ENCODE measurements at regions not wholly inside any gene's neighbourhood (a gene's known extent, or its start where the extent isn't known, plus 50 kb on each side); places are given as distances from the start of the nearest gene placed in this dataset.

- Histone ChIP-seq H3K9ac (ENCODE audit: low read depth, low read length) (no peak overlapping the region), H3K4me3 (ENCODE audit: low read length) (no peak overlapping the region), H3K27me3 (ENCODE audit: insufficient read depth, low read length) (peaks cover 9% of the 10 kb centered on the region; the same call in 1 of the 2 replicates), H3K27ac (ENCODE audit: low read depth, low read length) (no peak overlapping the region), H3K9me3 (ENCODE audit: insufficient read depth, low read depth, low read length) (no peaks in the 10 kb centered on the region), H3K4me1 (ENCODE audit: insufficient read depth, low read length) (peaks cover 43% of the 10 kb centered on the region), H3K36me3 (ENCODE audit: insufficient read depth, low read length) (no peaks in the 10 kb centered on the region)
- WGBS, result 92% methylated on average over 2 of the region's 2 CpGs
These were observed 457.6 kb downstream of the PDCD6IP start for GRCh38 chr3:34256021-34256420.

DNA sequence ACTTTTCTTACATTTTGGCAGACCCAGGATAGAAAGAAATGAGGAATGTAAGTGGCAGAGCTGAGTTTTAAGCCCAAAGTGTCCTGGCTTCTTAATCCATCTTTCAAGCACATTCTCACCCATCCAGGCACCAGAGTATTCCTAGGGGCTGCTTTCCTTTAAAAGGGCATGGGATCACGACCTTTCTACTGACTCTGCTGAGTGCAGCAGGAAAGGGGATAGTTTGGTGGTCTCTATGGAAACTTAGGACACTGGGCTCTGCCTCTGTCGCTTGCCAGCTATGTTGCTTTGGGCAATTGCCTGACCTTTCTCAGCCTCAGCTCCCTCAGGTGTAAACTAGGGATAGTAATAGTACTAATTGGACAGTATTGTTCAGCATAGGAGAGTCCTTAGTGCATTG, 458.4 kb downstream of the PDCD6IP start:
- peaks cover 48% of the 10 kb centered on the region for H3K4me1 ChIP-seq (ENCODE audit: insufficient read depth, low read length)
- no peaks in the 10 kb centered on the region for H3K9me3 ChIP-seq (ENCODE audit: insufficient read depth, low read depth, low read length)
- no peak overlapping the region for H3K27ac ChIP-seq (ENCODE audit: low read depth, low read length)
- peaks cover 9% of the 10 kb centered on the region; the same call in 1 of the 2 replicates for H3K27me3 ChIP-seq (ENCODE audit: insufficient read depth, low read length)
- WGBS, result 76% methylated on average over 2 of the region's 2 CpGs
- H3K36me3 ChIP-seq (ENCODE audit: insufficient read depth, low read length), result no peaks in the 10 kb centered on the region
- no peak overlapping the region for H3K9ac ChIP-seq (ENCODE audit: low read depth, low read length)
- no peak overlapping the region for H3K4me3 ChIP-seq (ENCODE audit: low read length)

DNA sequence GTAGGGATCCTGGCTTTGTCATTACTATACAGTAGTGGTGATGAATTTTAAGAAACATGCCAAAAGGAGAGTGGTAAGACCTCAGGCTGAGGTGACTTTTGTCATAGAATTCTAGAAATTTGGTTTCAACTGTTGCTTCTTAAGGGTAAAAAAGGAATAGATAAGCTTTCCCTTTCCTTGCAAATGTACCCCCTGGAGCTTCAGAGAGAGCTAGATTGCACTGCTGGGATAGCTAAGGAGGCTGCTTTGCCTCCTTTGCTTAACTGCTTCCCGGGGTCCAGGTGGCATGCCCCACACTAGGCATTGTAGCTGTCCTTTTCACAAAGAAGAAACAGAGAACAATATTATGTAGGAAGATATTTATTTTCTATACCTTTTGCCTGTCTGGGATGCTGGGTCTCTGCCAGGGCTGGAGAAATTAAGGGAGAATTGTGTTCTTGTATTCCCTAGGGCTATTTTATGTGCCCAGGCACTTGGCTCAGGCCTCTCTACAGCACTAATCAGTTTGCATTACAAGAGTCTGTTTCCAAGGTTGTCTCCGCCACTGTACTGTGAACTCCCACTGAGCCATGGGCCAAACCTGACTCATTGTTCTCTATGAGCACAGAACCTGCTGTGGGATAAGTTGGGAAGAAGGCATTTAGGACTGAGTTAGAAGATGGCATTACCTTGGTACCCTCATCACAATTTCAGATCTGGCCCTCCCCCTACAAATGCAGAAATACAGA, 460.0 kb downstream of the PDCD6IP start:
- Histone ChIP-seq H3K27ac (ENCODE audit: low read depth, low read length) (no peak overlapping the region; the same call in 1 of the 2 replicates), H3K4me3 (ENCODE audit: low read length) (no peak overlapping the region), H3K9me3 (ENCODE audit: insufficient read depth, low read depth, low read length) (no peaks in the 10 kb centered on the region), H3K4me1 (ENCODE audit: insufficient read depth, low read length) (peaks cover 48% of the 10 kb centered on the region), H3K9ac (ENCODE audit: low read depth, low read length) (no peak overlapping the region), H3K36me3 (ENCODE audit: insufficient read depth, low read length) (no peaks in the 10 kb centered on the region), H3K27me3 (ENCODE audit: insufficient read depth, low read length) (peaks cover 9% of the 10 kb centered on the region; the same call in 1 of the 2 replicates)
- 25% methylated on average over 2 of the region's 2 CpGs for WGBS

GRCh38 chr3:34260271-34261000, 462.0 kb downstream of the PDCD6IP start:
- H3K9ac ChIP-seq (ENCODE audit: low read depth, low read length), result no peak overlapping the region
- no peaks in the 10 kb centered on the region for H3K9me3 ChIP-seq (ENCODE audit: insufficient read depth, low read depth, low read length)
- H3K36me3 ChIP-seq (ENCODE audit: insufficient read depth, low read length), result no peaks in the 10 kb centered on the region
- H3K4me3 ChIP-seq (ENCODE audit: low read length), result no peak overlapping the region
- H3K4me1 ChIP-seq (ENCODE audit: insufficient read depth, low read length), result peaks cover 34% of the 10 kb centered on the region
- 96% methylated on average over 2 of the region's 2 CpGs for WGBS
- H3K27me3 ChIP-seq (ENCODE audit: insufficient read depth, low read length), result peaks cover 9% of the 10 kb centered on the region; the same call in 1 of the 2 replicates
- H3K27ac ChIP-seq (ENCODE audit: low read depth, low read length), result no peak overlapping the region

DNA sequence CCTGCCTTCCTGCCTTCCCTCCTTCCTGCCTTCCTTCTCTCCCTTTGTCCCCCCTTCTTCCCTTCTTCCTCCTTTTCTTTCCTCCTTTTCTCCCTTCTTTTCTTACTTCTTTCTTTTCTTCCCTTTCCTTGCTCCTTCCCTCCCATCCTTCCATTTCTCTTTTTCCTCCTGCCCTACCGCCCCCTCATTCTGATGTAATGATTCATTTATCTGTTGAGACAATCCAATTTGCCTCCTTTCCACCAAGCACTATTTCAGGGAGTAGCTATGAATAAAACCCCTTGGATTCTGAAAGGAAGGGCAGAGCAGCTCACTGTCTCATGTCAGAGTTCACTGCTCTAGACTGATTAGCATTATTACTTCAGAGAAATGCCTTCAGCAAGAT, 462.6 kb downstream of the PDCD6IP start:
- Histone ChIP-seq H3K9me3 (ENCODE audit: insufficient read depth, low read depth, low read length) (no peaks in the 10 kb centered on the region), H3K27me3 (ENCODE audit: insufficient read depth, low read length) (peaks cover 9% of the 10 kb centered on the region; the same call in 1 of the 2 replicates), H3K4me1 (ENCODE audit: insufficient read depth, low read length) (peaks cover 30% of the 10 kb centered on the region), H3K27ac (ENCODE audit: low read depth, low read length) (no peak overlapping the region), H3K9ac (ENCODE audit: low read depth, low read length) (no peak overlapping the region), H3K36me3 (ENCODE audit: insufficient read depth, low read length) (no peaks in the 10 kb centered on the region), H3K4me3 (ENCODE audit: low read length) (no peak overlapping the region)
- 100% methylated on average over 1 of the region's 1 CpG for WGBS

- WGBS, result 89% methylated on average over 3 of the region's 4 CpGs
- Histone ChIP-seq H3K4me1 (ENCODE audit: insufficient read depth, low read length) (peaks cover 16% of the 10 kb centered on the region), H3K9ac (ENCODE audit: low read depth, low read length) (no peak overlapping the region), H3K9me3 (ENCODE audit: insufficient read depth, low read depth, low read length) (no peaks in the 10 kb centered on the region), H3K27ac (ENCODE audit: low read depth, low read length) (no peak overlapping the region), H3K4me3 (ENCODE audit: low read length) (no peak overlapping the region), H3K27me3 (ENCODE audit: insufficient read depth, low read length) (no peaks in the 10 kb centered on the region), H3K36me3 (ENCODE audit: insufficient read depth, low read length) (no peaks in the 10 kb centered on the region)
These were observed 464.7 kb downstream of the PDCD6IP start for GRCh38 chr3:34263101-34263621.

DNA sequence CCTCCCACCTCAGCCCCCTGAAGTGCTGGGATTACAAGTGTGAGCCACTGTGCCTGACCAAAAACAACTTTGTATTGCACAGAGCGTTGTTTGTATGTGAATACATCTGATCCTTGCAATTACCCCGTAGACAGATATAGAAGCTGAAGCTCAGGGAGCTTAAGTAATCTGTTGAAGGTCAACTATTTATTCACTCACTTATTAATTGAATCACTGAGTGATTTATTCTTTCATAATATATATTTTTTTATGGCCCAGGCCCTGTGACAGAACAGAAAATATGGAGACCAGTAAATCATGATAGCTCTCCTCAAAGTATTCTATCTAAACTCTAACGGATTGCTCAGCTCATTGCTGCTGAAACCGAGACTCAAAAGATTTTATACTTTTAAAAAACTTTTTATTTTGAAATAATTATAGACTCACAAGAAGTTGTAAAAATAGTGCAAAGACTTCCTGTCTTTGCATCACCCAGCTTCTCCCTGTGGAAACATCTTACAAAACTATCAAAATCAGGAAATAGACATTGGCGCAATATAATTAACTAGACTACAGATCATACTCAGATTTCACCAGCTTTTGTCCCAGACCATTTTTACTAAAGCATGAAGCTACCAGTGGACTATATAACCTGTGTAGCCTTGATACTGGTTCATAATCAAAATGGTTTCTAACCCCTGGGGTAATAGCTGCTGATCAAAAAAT, 466.1 kb downstream of the PDCD6IP start:
- H3K27me3 ChIP-seq (ENCODE audit: insufficient read depth, low read length), result no peaks in the 10 kb centered on the region
- no peaks in the 10 kb centered on the region for H3K36me3 ChIP-seq (ENCODE audit: insufficient read depth, low read length)
- no peaks in the 10 kb centered on the region for H3K9me3 ChIP-seq (ENCODE audit: insufficient read depth, low read depth, low read length)
- H3K27ac ChIP-seq (ENCODE audit: low read depth, low read length), result no peak overlapping the region
- H3K4me3 ChIP-seq (ENCODE audit: low read length), result no peak overlapping the region
- H3K4me1 ChIP-seq (ENCODE audit: insufficient read depth, low read length), result peaks cover 8% of the 10 kb centered on the region
- H3K9ac ChIP-seq (ENCODE audit: low read depth, low read length), result no peak overlapping the region
- WGBS, result 96% methylated on average over 3 of the region's 5 CpGs

DNA sequence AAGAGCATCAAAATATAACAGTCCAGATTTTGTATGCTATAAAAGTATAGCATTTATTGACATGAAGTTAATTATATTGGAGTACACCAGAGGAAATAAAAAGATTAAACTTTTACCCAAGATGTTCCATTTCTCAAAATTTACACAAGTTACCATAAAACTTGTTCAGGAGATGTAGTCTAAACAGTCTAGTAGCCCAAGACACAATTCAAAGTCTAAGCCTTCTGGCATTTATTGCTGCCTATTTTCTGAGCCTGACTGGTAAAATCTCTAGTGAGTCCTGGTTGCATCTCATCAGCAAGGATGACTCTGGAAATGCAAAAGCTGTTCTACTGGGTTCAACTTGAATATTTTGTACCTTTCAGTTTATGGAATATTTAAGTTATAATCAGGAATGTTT, 468.7 kb downstream of the PDCD6IP start:
- H3K36me3 ChIP-seq (ENCODE audit: insufficient read depth, low read length), result no peaks in the 10 kb centered on the region
- no peaks in the 10 kb centered on the region for H3K9me3 ChIP-seq (ENCODE audit: insufficient read depth, low read depth, low read length)
- no peak overlapping the region for H3K9ac ChIP-seq (ENCODE audit: low read depth, low read length)
- no peak overlapping the region for H3K4me3 ChIP-seq (ENCODE audit: low read length)
- no peak overlapping the region for H3K27ac ChIP-seq (ENCODE audit: low read depth, low read length)
- H3K4me1 ChIP-seq (ENCODE audit: insufficient read depth, low read length), result no peaks in the 10 kb centered on the region
- no peaks in the 10 kb centered on the region for H3K27me3 ChIP-seq (ENCODE audit: insufficient read depth, low read length)

GRCh38 chr3:34268032-34268709, 469.7 kb downstream of the PDCD6IP start:
- Histone ChIP-seq H3K27me3 (ENCODE audit: insufficient read depth, low read length) (no peaks in the 10 kb centered on the region), H3K4me1 (ENCODE audit: insufficient read depth, low read length) (no peaks in the 10 kb centered on the region), H3K9me3 (ENCODE audit: insufficient read depth, low read depth, low read length) (no peaks in the 10 kb centered on the region), H3K27ac (ENCODE audit: low read depth, low read length) (no peak overlapping the region), H3K36me3 (ENCODE audit: insufficient read depth, low read length) (no peaks in the 10 kb centered on the region), H3K4me3 (ENCODE audit: low read length) (no peak overlapping the region), H3K9ac (ENCODE audit: low read depth, low read length) (no peak overlapping the region)
- 80% methylated on average over 4 of the region's 4 CpGs for WGBS

GRCh38 chr3:34275811-34276210, 477.4 kb downstream of the PDCD6IP start:
- no peaks in the 10 kb centered on the region for H3K36me3 ChIP-seq (ENCODE audit: insufficient read depth, low read length)
- no peak overlapping the region for H3K4me3 ChIP-seq (ENCODE audit: low read length)
- H3K27me3 ChIP-seq (ENCODE audit: insufficient read depth, low read length), result no peaks in the 10 kb centered on the region
- H3K9ac ChIP-seq (ENCODE audit: low read depth, low read length), result no peak overlapping the region
- no peaks in the 10 kb centered on the region for H3K4me1 ChIP-seq (ENCODE audit: insufficient read depth, low read length)
- no peaks in the 10 kb centered on the region for H3K9me3 ChIP-seq (ENCODE audit: insufficient read depth, low read depth, low read length)
- H3K27ac ChIP-seq (ENCODE audit: low read depth, low read length), result no peak overlapping the region
- WGBS, result no CpG with 5 or more reads among the region's 2 CpGs

All from HUES64 (cell line).